ENCODE measurements at regions not wholly inside any gene's neighbourhood (a gene's known extent, or its start where the extent isn't known, plus 50 kb on each side); places are given as distances from the start of the nearest gene placed in this dataset.

- DNase-seq (ENCODE audit: low read depth, low spot score) (no peak), ATAC-seq (no peak)
- ChIA-PET CTCF (interaction anchor here (0.6 kb wide), 1 partner anchor 33 kb away, joined by 5 read pairs; no protein-coding TSS in a partner anchor), POLR2A (no interaction called here)
- Histone ChIP-seq H3K36me3 (ENCODE audit: control insufficient read depth, insufficient read depth, low read length) (no peaks in the 10 kb centered on the region), H3K27me3 (ENCODE audit: control insufficient read depth, insufficient read depth, low read length) (no peaks in the 10 kb centered on the region), H3K9me3 (ENCODE audit: control insufficient read depth, insufficient read depth, low read depth, low read length) (no peaks in the 10 kb centered on the region), H3K4me1 (ENCODE audit: control insufficient read depth, insufficient read depth, low read length) (no peaks in the 10 kb centered on the region), H3K4me3 (ENCODE audit: low read depth in 2 of 2, low read length in 2 of 2) (no peak overlapping the region), H3K27ac (ENCODE audit: low read length) (no peak overlapping the region)
- in situ Hi-C loops (cut with HindIII; ENCODE audit: low pct_unique_long_range_greater_than_20kb, low sequenced_read_pairs) (no loop called here), intact Hi-C loops (cut with micrococcal nuclease; ENCODE audit: unreplicated experiment) (no loop called here)
- BruUV-seq (replicated peaks): no TSS peak
- TF ChIP-seq REST (IDR thresholded peaks at IDR 0.05; ENCODE audit: insufficient read depth in 1 of 2, low read depth in 2 of 2, low read length in 1 of 2) (no peak), CTCF (IDR thresholded peaks at IDR 0.05) (no peak), SIN3A (IDR thresholded peaks at IDR 0.05; ENCODE audit: borderline replicate concordance, insufficient read depth, low read depth, low read length) (no peak), POLR2AphosphoS5 (IDR thresholded peaks at IDR 0.05; ENCODE audit: low read depth, low read length) (no peak), TCF7L2 (IDR thresholded peaks at IDR 0.05; ENCODE audit: low read depth, low read length) (no peak)
Observed at GRCh38 chr6:15113587-15113986, 132.3 kb upstream of the JARID2 start.

- H3K36me3 ChIP-seq (ENCODE audit: control insufficient read depth, insufficient read depth, low read length): no peaks in the 10 kb centered on the region
- H3K4me1 ChIP-seq (ENCODE audit: control insufficient read depth, insufficient read depth, low read length): no peaks in the 10 kb centered on the region
- ChIA-PET CTCF (interaction anchor here (0.6 kb wide), 1 partner anchor 32 kb away, joined by 5 read pairs; no protein-coding TSS in a partner anchor), POLR2A (interaction anchor here (0.7 kb wide), 1 partner anchor 10 kb away, joined by 7 read pairs; no protein-coding TSS in a partner anchor)
- in situ Hi-C loops (cut with HindIII; ENCODE audit: low pct_unique_long_range_greater_than_20kb, low sequenced_read_pairs) (no loop called here), intact Hi-C loops (cut with micrococcal nuclease; ENCODE audit: unreplicated experiment) (no loop called here)
- ATAC-seq (no peak), DNase-seq (ENCODE audit: low read depth, low spot score) (no peak)
- H3K9me3 ChIP-seq (ENCODE audit: control insufficient read depth, insufficient read depth, low read depth, low read length): no peaks in the 10 kb centered on the region
- H3K4me3 ChIP-seq (ENCODE audit: low read depth in 2 of 2, low read length in 2 of 2): no peak overlapping the region
- TF ChIP-seq TCF7L2 (IDR thresholded peaks at IDR 0.05; ENCODE audit: low read depth, low read length) (no peak), REST (IDR thresholded peaks at IDR 0.05; ENCODE audit: insufficient read depth in 1 of 2, low read depth in 2 of 2, low read length in 1 of 2) (no peak), CTCF (IDR thresholded peaks at IDR 0.05) (no peak), SIN3A (IDR thresholded peaks at IDR 0.05; ENCODE audit: borderline replicate concordance, insufficient read depth, low read depth, low read length) (no peak), POLR2AphosphoS5 (IDR thresholded peaks at IDR 0.05; ENCODE audit: low read depth, low read length) (no peak)
- H3K27ac ChIP-seq (ENCODE audit: low read length): no peak overlapping the region
- BruUV-seq (replicated peaks): no TSS peak
- H3K27me3 ChIP-seq (ENCODE audit: control insufficient read depth, insufficient read depth, low read length): no peaks in the 10 kb centered on the region
Observed at GRCh38 chr6:15114061-15114460, 131.8 kb upstream of the JARID2 start.
